Lower leg skin (tissue), 3 donors: ENCODE measurements at regions not wholly inside any gene's neighbourhood (a gene's known extent, or its start where the extent isn't known, plus 50 kb on each side); places are given as distances from the start of the nearest gene placed in this dataset.

ENCODE experiments used
- POLR2A ChIP-seq, 2 donors: fragments of 450-650 bp; IDR thresholded peaks; one replicate each; pipeline ENCODE4 v1.6.1; 2016 to 2017; ENCODE audit warnings: antibody characterized with exemption in 2 of 2, mild to moderate bottlenecking in 1 of 2, moderate library complexity in 1 of 2
- TF ChIP-seq, protein P1 (sequence below), 3 donors: fragments of 450-650 bp; IDR thresholded peaks; one replicate each; pipeline ENCODE4 v1.5.1; 2016; ENCODE audit warnings: antibody characterized with exemption in 3 of 3, mild to moderate bottlenecking in 3 of 3, moderate library complexity in 2 of 3

DNA sequence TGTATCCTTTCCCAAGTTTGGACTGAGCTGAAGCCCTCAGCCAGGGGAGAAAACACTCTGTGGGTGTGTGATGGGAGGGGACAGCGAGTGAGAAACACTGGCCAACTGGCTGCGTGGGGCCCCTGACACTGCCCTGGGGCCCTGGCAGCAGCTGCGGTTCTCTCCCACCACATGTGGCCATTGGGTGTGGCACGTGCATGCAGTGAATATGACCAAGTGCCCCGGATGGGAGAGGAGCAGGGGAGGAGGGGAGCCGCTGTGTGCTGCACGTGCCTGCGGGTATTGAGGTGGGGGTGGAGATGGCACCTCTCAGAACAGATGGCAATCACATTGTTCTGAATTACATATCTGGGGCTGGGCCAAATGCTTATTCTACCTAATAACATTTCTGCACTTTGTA lies 242.4 kb upstream of the PCSK5 start:
- TF ChIP-seq, protein P1, sequence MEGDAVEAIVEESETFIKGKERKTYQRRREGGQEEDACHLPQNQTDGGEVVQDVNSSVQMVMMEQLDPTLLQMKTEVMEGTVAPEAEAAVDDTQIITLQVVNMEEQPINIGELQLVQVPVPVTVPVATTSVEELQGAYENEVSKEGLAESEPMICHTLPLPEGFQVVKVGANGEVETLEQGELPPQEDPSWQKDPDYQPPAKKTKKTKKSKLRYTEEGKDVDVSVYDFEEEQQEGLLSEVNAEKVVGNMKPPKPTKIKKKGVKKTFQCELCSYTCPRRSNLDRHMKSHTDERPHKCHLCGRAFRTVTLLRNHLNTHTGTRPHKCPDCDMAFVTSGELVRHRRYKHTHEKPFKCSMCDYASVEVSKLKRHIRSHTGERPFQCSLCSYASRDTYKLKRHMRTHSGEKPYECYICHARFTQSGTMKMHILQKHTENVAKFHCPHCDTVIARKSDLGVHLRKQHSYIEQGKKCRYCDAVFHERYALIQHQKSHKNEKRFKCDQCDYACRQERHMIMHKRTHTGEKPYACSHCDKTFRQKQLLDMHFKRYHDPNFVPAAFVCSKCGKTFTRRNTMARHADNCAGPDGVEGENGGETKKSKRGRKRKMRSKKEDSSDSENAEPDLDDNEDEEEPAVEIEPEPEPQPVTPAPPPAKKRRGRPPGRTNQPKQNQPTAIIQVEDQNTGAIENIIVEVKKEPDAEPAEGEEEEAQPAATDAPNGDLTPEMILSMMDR (IDR thresholded peaks at IDR 0.05), result no peak
- no peak for TF ChIP-seq POLR2A (IDR thresholded peaks at IDR 0.05)
